D341Med (cell line): ENCODE measurements at regions not wholly inside any gene's neighbourhood (a gene's known extent, or its start where the extent isn't known, plus 50 kb on each side); places are given as distances from the start of the nearest gene placed in this dataset.
"Not testable (repeated sequence)": the region's sequence is repeated elsewhere in the genome, so short reads cannot be mapped to it uniquely, and the experiment has no call there.

ENCODE experiments used
- DNase-seq: peaks from one replicate; pipeline ENCODE4 v3.0.0; 2012; ENCODE audit warnings: low spot score

DNA sequence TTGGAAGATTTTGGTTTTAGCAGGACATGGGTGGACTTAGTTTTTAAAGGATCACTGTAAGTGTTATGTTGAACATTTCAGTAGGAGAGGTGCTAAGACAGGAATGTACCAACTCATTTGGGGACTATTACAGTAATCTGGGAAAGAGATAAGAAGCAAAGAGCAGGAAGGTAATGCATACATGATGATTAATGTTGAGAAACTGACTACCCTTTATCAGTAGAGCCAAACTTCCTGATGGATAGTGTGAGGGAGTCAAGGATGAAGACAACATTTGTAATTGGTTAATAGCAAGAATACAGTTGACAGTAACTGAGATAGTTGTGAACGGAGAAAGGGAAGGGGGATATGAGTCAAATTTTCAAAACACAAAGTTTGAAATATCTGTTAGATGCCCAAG lies 421.9 kb upstream of the PRR20A start:
- DNase-seq: no peak

DNA sequence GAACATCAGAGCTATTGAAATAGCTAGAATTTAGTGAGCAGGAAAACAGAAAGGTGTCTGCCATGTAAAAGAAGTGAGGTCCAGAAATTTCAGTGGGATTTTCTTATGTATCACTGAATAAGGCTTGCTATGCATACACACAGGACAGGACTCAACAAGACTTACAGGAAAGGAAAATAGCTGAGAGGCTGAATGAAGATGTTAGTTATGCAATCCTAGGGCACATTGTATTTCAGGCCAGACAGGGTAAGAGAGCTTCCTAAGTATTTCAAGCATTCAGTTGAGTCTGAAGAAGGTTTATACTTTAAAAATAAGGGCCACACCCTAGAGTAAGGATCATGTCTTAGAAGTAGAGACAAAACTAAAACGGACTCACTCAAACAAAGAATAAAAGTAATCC lies 419.9 kb upstream of the PRR20A start:
- DNase-seq: no peak

DNA sequence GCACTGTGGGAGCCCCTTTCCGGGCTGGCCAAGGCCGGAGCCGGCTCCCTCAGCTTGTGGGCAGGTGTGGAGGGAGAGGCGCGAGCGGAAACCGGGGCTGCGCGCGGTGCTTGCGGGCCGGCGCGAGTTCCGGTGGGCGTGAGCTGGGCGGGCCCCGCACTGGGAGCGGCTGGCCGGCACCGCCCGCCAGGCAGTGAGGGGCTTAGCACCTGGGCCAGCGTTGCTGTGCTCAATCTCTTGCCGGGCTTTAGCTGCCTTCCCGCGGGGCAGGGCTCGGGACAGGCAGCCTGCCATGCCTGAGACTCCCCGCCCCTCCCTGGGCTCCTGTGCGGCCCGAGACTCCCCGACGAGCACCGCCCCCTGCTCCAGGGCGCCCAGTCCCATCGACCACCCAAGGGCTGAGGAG lies 405.2 kb upstream of the PRR20A start:
- DNase-seq: no peak

DNA sequence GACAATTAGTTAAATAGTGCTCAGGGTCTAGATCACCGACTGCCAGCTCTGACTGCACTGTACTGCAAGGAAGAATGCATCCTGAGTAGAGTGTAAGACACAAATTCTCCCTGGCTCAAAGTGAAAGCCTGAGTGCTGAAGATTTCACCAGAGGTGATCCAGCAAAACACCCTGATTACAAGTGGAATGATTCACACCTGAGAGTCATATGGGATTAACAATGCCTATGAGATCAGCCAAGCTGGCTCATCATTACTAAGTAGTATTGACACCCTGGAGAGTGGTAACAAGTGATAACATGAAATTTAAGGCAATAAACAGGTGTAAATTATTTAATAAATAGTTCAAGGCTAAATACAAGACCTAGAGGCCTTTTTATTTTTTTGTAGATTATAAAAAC lies 403.8 kb upstream of the PRR20A start:
- DNase-seq: no peak

DNA sequence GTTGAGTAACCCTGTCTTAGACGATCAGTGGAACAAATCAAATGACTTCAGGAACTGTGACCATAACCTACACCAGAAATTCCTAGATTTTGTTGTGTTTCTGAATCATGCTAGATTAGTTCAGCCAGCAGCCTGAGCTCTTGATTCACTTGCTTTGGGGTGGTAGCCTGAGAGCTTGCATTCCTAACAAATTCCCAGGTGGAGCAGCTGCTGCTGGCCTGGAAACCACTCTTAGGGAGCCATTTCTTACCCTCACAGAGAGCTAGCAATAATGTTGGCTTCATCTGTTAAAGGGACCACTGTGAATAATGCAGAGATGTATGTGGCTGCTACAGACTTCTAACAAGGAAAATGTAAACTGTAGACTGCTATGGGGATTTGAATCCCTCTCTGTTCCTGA lies 388.1 kb upstream of the PRR20A start:
- DNase-seq: no peak

DNA sequence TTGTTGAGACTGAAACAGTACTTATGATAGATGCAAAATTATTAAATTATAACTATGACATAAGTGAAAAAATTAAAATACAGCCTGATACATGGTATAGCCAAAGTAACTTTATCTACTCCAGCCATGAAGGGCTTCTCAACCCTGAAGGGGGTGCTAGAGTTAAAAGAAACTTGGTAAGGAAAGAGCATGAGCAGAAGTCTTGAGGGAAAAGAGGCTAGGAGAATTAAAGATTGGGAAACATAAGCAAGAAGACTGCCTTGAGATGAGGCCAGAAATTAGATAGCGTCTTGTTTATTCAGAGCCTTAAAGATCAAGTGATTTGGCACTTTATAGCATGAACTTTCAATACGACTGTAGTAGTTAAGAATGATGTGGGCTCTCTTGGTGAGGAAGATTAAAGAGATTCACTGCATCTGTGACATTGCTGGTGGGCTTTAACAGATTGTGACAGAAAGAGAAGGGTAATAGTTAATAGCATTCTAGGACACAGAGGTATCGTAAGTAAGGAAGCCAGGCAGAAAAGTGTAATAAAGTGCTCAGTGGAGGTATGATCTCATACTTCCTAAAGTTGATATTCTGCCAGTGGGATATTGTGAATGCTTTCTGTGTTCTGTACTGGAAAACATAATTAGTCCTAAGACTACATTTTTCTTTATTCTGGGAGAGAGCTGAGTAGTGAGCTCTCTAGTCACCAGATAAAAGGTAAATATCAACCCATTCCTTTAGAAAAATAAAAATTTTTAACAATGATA lies 385.4 kb upstream of the PRR20A start:
- DNase-seq: peak; percentile 30

DNA sequence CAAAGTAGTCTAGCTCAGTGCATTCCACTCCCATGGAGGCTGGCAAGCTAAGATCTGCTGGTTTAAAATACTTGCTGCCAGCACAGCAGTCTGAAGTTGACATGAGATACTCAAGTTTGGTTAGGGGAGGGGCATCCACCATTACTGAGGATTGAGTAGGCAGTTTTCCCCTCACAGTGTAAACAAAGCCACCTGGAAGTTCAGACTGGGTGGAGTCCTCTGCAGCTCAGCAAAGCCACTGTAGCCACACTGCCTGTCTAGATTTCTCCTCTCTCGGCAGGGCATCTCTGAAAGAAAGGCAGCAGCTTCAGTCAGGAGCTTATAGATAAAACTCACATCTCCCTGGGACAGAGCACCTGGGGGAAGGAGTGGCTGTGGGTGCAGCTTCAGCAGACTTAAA lies 377.4 kb upstream of the PRR20A start:
- DNase-seq: not testable (repeated sequence)

DNA sequence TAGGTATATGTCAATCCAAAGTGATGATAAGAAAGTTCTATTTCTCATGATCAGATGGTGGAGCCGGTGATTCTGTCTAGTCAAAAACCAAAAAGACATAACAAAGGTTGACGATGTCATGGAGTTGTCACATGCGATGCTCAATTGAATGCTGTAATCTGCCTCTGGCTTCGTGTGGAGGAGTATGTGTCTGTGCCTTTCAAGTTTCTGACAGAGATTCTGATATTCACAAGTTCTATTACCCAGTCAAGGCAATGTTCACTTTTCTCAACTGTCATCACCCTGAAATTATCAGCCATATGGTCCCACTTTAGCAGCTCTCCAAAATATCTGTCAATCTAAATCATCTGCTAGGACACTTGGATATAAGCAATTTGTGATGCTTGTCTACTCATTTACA lies 367.6 kb upstream of the PRR20A start:
- no peak for DNase-seq

DNA sequence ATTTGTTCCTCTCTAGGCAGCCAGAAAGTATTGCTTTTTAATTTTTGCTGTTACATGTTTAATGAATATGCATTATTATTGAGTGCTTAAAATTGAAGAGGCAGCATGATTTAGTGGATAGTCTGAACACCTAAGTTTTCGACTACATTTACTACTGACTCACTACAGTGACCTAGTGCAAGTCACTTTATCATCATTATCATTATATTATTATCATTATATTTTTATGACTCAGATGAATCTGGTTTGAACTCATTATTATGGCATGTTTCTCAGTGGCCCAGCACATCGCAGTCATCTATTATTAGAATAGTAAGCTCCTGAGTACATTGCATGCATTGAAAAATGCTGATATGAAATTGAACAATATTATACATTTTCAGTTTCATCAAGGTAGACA lies 351.2 kb upstream of the PRR20A start:
- DNase-seq: no peak

DNA sequence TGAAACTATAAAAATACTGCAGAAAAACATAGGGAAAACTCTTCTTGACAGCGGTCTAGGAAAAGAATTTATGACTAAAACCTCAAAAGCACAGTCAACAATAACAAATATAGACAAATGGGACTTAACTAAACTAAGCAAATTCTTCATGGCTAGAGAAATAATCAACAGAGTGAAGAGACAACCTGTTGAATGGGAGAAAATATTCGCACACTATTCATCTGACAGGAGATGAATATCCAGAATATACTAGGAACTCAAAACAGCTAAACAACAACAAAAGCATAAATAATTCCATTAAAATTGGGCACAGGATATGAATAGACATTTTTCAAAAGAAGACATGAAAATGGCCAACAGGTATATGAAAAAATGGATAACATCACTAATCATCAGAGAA lies 303.6 kb upstream of the PRR20A start:
- no peak for DNase-seq

DNA sequence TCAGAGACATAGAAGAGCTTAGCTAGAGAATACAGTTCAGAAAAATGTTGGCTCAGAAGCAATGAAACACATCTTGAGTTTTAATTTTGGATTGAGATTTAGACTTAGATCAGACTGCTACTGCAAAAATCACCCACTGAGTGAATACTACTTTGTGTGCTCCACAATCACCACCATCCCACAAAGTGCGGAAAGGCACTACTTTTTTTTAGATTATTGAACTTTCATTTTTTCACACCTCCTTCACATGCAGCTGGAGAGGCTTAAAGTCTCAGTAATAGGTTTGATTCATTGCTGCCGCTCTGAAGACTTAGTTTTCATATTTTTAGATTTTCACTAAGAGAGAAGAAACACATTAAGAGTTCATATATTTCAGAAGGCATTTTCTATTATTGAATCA lies 289.9 kb upstream of the PRR20A start:
- DNase-seq: no peak

DNA sequence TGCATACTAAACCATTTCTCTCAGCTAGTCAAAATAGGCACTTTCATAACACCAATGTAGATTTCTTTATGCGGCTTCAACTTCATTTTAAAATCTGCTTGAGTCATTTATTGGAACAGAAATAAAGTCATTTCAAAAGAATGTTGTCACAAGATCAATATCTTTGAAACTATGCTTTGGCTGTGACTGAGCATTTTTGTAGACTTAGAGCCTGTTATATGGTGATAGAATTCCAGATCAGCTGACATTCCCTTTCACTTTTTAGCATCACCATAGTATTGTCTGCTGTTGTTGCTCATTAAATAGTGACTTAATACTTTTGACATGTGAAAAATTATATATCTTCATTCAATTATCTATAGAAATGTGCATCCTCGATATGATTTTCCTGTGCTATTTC lies 279.2 kb upstream of the PRR20A start:
- no peak for DNase-seq

DNA sequence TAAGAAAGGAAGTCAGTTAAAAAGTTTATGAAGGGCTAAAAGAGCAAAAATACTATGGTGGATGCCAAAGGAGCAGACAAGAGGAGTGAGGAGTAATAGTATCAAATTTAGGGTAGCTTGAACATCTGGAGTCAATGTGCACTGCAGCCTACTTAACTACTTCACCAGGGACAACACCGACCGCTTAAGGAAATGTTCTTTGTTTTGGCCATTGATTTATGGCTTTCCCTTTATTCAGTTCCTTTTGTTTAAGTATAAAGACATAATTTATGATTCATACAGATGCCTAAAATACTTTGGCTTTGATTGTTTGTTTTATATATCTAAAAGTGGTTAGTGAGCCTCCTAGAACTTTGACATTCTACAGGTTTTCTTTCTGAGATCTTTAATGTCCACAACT lies 276.3 kb upstream of the PRR20A start:
- DNase-seq: no peak

DNA sequence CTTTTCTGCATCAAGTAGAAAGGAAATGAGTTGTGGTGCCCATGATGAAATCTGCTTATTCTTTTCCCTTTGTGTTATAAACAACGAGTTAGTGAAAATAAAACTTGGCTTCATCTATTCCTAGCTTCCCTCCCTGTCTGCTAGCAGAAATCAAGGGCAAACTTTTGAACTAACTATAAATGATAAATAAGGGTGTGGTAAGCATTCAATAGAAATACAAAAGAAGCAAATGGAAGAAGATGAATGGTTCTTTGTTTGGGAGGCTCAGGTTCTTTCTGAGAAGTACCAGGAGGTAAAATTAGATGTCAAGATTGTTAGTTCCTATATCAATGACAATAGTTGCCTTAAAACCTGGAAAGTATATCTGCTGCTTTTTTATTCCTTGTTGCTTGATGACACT lies 275.3 kb upstream of the PRR20A start:
- DNase-seq: no peak

DNA sequence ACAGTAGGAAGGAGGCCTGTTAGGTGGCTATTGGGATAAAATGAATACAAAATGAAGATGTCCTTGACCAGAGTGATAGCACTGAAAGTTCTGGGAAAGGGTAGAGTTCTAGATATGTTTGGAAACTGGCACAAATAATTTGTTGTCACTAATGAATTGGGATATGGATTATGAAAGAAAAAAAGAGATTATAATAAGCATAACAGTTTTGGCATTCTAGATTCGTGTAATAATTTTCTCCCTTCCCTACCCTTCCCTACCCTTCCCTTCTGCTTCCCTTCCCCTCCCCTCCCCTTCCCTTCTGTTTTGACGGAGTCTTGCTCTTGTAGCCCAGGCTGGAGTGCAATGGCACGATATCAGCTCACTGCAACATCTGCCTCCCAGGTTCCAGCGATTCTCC lies 271.0 kb upstream of the PRR20A start:
- no peak for DNase-seq

DNA sequence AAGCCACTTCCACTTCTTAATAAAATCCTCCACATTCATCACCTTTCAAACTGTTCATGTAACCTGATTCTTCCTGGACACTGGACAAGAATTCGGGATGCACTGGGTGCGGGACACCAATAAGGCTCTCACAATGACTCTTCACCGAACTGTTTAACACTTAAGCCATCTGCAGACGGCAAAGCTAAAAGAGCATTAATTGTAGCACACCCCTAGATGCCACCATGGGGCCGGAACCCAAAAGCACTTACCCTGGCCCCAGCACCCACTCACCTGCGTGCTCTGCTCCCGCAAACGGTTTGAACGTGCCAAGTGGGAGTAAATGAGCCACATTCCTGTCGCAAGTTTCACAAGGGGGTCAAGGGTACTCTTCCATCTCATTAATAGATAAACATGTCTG lies 254.3 kb upstream of the PRR20A start:
- no peak for DNase-seq

DNA sequence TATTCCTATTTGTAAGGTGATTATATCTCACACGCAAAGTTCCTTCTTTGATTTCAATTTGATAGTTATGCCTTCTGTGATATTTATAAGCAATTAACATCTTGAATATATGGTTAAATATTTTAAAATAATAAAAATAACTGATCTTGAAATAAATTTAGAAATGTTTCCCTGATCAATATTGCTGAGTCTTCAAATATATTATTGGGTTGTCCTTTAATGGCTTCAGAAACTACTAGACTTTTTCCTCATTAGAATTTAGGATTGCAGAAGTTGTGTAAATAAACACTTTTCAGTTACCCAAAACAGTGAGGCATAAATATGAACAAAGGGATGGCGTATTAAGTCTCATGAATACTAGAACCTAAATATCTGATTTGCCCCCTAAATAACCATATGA lies 252.3 kb upstream of the PRR20A start:
- DNase-seq: no peak

DNA sequence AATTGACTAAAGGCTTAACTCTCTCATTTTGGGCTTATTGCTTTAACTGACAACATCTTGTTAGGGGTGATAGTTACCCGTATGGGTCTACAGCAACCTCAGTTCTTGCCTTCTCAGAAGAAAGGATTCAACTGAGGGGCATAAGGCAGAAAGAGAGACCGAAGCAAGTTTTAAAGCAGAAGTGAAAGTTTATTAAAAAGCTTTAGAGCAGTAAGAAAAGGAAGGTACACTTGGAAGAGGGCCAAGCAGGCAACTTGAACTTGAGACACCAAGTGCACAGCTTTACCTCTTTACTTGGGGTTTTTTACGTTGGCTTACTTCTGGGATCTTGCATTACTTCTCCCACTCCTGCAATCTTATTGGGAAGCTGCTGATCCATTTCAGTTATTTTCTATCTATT lies 246.9 kb upstream of the PRR20A start:
- DNase-seq: no peak

DNA sequence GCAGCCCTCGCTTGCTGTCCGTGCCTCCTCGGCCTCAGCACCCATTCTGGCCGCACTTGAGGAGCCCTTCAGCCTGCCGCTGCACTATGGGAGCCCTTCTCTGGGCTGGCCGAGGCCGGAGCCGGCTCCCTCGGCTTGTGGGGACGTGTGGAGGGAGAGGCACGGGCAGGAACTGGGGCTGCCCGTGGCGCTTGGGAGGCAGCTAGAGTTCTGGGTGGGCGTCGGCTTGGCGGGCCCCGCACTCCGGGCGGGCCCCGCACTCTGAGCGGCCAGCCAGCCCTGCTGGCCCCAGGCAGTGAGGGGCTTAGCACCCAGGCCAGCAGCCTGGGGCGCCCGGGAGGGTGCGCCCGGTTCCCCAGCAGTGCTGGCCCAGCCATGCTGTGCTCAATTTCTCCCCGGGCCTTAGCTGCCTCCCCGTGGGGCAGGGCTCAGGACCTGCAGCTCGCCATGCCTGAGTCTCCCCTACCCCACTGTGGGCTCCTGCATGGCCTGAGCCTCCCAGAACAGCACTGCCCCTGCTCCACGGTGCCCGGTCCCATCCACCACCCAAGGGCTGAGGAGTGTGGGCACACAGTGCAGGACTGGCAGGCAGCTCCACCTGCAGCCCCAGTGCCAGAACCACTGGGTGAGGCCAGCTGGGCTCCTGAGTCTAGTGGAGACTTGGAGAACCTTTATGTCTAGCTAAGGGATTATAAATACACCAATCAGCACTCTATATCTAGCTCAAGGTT lies 240.0 kb upstream of the PRR20A start:
- no peak for DNase-seq

DNA sequence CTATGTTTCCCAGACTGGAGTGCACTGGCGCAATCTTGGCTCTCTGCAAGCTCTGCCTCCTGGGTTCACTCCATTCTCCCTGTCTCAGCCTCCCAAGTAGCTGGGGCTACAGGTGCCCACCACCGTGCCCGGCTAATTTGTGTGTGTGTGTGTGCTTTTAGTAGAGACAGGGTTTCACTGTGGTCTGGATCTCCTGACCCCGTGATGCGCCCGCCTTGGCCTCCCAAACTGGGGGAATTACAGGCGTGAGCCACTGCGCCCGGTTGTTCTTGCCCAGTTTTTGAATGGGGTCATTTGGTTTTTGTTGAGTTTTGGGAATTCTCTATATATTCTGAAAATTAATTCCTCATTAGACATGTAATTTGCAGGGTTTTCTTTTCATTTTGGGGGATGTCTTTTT lies 238.4 kb upstream of the PRR20A start:
- DNase-seq: no peak

DNA sequence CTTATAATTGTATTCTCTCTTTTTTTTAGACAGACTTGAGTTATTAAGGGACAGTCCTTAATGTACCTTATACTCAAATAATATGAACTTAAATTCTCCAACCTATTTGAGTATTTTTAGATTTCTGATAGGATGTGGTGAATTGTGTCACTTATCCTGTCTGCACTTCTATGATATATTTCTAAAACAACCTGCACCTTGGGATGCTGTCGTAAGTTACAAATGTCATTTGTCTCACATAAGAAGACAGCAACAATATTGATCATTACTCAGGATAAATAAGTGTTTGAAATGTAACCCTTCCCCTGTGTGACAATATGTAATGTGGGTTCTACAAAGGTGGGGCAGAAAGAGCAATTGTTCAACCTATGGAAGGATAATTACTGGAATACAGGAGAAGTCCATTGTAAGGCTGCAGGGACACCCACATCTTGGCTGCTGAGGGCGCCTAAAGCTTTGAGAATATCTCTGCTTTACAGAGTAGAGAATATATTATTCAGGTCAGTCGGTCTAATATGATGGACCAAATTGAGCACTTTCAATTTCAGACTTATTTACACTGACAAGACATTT lies 236.9 kb upstream of the PRR20A start:
- DNase-seq: no peak

DNA sequence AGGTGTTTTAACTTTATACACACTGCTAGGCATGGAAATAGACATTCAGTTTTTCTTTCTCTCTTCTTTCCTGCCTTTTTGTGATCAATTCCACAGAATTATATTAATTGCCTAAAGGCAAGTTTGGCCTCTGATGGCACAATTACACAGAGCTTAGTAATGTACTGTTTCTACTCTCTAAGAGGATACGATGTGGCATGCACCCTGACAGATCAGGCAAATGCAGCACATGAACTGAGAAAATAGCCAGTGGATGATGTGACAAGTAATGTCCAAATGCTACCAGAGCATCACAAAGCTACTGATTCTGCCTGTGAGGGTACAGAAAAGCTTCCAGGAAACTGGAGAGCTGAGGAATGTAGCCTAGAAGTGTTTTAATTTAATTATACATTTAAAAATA lies 233.8 kb upstream of the PRR20A start:
- DNase-seq: no peak

DNA sequence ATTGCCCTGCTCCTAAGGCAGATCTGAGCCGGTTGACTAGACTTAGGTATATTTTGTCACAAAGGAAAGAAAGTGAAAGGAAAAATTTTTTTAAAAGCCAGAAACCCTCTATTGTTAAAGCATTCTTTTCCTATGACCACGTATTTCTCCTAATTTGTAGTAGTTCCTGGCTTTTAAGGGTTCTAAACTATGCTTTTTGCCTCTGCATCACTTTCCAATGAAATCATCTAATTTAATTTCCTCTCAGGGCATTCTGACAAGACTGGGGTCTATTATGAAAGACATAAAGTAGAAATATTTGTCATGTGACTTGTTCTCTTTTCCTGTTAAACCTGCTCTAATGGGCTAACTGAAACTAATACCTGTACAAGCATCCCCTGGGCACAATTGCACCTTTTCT lies 233.0 kb upstream of the PRR20A start:
- no peak for DNase-seq
